WTC11 (cell line): ENCODE measurements at regions not wholly inside any gene's neighbourhood (a gene's known extent, or its start where the extent isn't known, plus 50 kb on each side); places are given as distances from the start of the nearest gene placed in this dataset.

Experiments
- CTCF ChIP-seq: fragments of 200-600 bp; IDR thresholded peaks from 2 replicates; pipeline ENCODE4 v1.8.0; 2022; ENCODE audit warnings: antibody characterized with exemption
- E2F1 ChIP-seq: sonication (generic); formaldehyde crosslinking; IDR thresholded peaks from 2 replicates; pipeline ENCODE4 v1.8.0; 2022; ENCODE audit warnings: mild to moderate bottlenecking, missing genetic modification reagents
- FOXP4 ChIP-seq: sonication (generic); formaldehyde crosslinking; IDR thresholded peaks from 2 replicates; pipeline ENCODE4 v1.8.0; 2022; ENCODE audit warnings: mild to moderate bottlenecking, missing genetic modification reagents
- MAX ChIP-seq: sonication (generic); formaldehyde crosslinking; IDR thresholded peaks from 2 replicates; pipeline ENCODE4 v1.8.0; 2022; ENCODE audit warnings: mild to moderate bottlenecking, missing genetic modification reagents
- NFYB ChIP-seq: sonication (generic); formaldehyde crosslinking; conservative IDR thresholded peaks from 2 replicates; pipeline ENCODE4 v1.8.0; 2022; ENCODE audit warnings: low read depth, missing genetic modification reagents
- RELA ChIP-seq: sonication (generic); formaldehyde crosslinking; IDR thresholded peaks from 2 replicates; pipeline ENCODE4 v1.8.1; 2022; ENCODE audit warnings: missing genetic modification reagents, mild to moderate bottlenecking, borderline replicate concordance
- USF2 ChIP-seq: sonication (generic); formaldehyde crosslinking; IDR thresholded peaks from 2 replicates; pipeline ENCODE4 v1.8.1; 2023; ENCODE audit warnings: mild to moderate bottlenecking, missing genetic modification reagents, moderate library complexity

GRCh38 chr5:56367748-56368147, 134.6 kb upstream of the ANKRD55 start:
- TF ChIP-seq NFYB (CRISPR knock-in tag) (no peak), FOXP4 (CRISPR knock-in tag) (no peak), RELA (CRISPR knock-in tag) (no peak), CTCF (no peak), USF2 (CRISPR knock-in tag) (no peak), MAX (CRISPR knock-in tag) (no peak), E2F1 (CRISPR knock-in tag) (no peak)
